HepG2 (cell line): ENCODE measurements at regions not wholly inside any gene's neighbourhood (a gene's known extent, or its start where the extent isn't known, plus 50 kb on each side); places are given as distances from the start of the nearest gene placed in this dataset.

Experiments used
- ATAC-seq: fragments of 200-7000 bp; cut with Tn5 transposase; 3 replicates; pipeline ENCODE4 v1.9.1; 2020; ENCODE audit warnings: mild to moderate bottlenecking, moderate library complexity
- BruUV-seq: library from RNA; stranded (reverse); fragments of 400-500 nt; replicated peaks from 2 replicates; lab custom pipeline; 2021; lab: Mats Ljungman, UMichigan
- CTCF ChIA-PET: fragments of 300-600 bp; formaldehyde crosslinking; extraction: SDS; loops from one replicate; lab custom pipeline; 2021; ENCODE audit warnings: low total read pairs, inconsistent platforms, low intra/inter-chr PET ratio; lab: Yijun Ruan, JAX
- POLR2A ChIA-PET: fragments of 350-600 bp; sonication (Branson Sonifier 250); formaldehyde crosslinking; loops from one replicate; lab custom pipeline; 2020; ENCODE audit warnings: antibody characterized with exemption, inconsistent platforms; lab: Yijun Ruan, JAX
- DNase-seq: peaks from one replicate; pipeline ENCODE4 v3.0.0-alpha.2; 2015; ENCODE audit warnings: low spot score
- FAIRE-seq: peaks from 3 replicates; lab custom pipeline; 2011; peaks lifted over from hg19 to GRCh38; lab: Jason Lieb, UNC
- H2AFZ ChIP-seq: one replicate; pipeline ENCODE4 v1.6.1; 2011; ENCODE audit warnings: low read length, inconsistent platforms
- H3K27ac ChIP-seq: fragments of 300-600 bp; 3 replicates; pipeline ENCODE4 v1.8.0; 2011; ENCODE audit warnings: mixed run types, mild to moderate bottlenecking, mixed read lengths, low read length, inconsistent platforms; ENCODE audit not compliant: insufficient read depth; ENCODE audit errors: extremely low read length
- H3K27me3 ChIP-seq, 2 experiments: fragments of 200-600 bp in 1 of 2; 2 replicates in 1 of 2; 3 replicates in 1 of 2; pipeline versions ENCODE4 v1.6.0 to v1.8.0; 2011; ENCODE audit warnings: low read length in 2 of 2, mild to moderate bottlenecking in 2 of 2, moderate library complexity in 2 of 2, inconsistent platforms in 1 of 2; ENCODE audit not compliant: insufficient read depth in 2 of 2, control insufficient read depth in 1 of 2
- H3K36me3 ChIP-seq, 2 experiments: fragments of 200-600 bp in 1 of 2; replicated peaks in 1 of 2; 2 replicates in 1 of 2; 3 replicates in 1 of 2; pipeline versions ENCODE4 v1.5.1 to v1.8.0; 2011; ENCODE audit warnings: low read length in 2 of 2, inconsistent platforms in 1 of 2; ENCODE audit not compliant: insufficient read depth in 2 of 2, control insufficient read depth in 1 of 2
- H3K4me1 ChIP-seq: 2 replicates; pipeline ENCODE4 v1.5.1; 2012; ENCODE audit warnings: low read length, inconsistent platforms; ENCODE audit not compliant: insufficient read depth
- H3K4me2 ChIP-seq: 2 replicates; pipeline ENCODE4 v1.6.0; 2011; ENCODE audit warnings: low read depth, low read length, inconsistent platforms
- H3K4me3 ChIP-seq, 3 experiments: fragments of 200-600 bp in 1 of 3; sonication (generic), shearing (Covaris generic) in 1 of 3; replicated peaks in 1 of 3; 2 replicates each; pipeline ENCODE4 v1.5.1; 2011 to 2016; ENCODE audit warnings: low read length in 3 of 3, inconsistent platforms in 2 of 3, low read depth in 2 of 3, mild to moderate bottlenecking in 2 of 3, control low read depth in 1 of 3, mixed read lengths in 1 of 3; ENCODE audit not compliant: insufficient read depth in 1 of 3
- H3K79me2 ChIP-seq: one replicate; pipeline ENCODE4 v1.6.1; 2011; ENCODE audit warnings: low read length, inconsistent platforms; ENCODE audit not compliant: insufficient read depth
- H3K9ac ChIP-seq: 2 replicates; pipeline ENCODE4 v1.6.0; 2011; ENCODE audit warnings: mild to moderate bottlenecking, low read depth, low read length, inconsistent platforms; ENCODE audit not compliant: insufficient read depth
- H3K9me3 ChIP-seq: 2 replicates; pipeline ENCODE4 v1.5.1; 2012; ENCODE audit warnings: mild to moderate bottlenecking, low read length
- H4K20me1 ChIP-seq: 2 replicates; pipeline ENCODE4 v1.6.0; 2011; ENCODE audit warnings: inconsistent platforms, mild to moderate bottlenecking, low read length, moderate library complexity; ENCODE audit not compliant: insufficient read depth
- PHF20 ChIP-seq: sonication (generic); formaldehyde crosslinking; IDR thresholded peaks from 2 replicates; pipeline ENCODE4 v1.5.0; 2020; ENCODE audit warnings: mild to moderate bottlenecking, missing genetic modification reagents
- ZNF879 ChIP-seq: sonication (generic); formaldehyde crosslinking; IDR thresholded peaks from 2 replicates; pipeline ENCODE4 v1.8.1; 2023; ENCODE audit warnings: missing genetic modification reagents
- WGBS: methylation state at CpG from one replicate; pipeline ENCODE4 v1.1.6; 2017; ENCODE audit warnings: low lambda C conversion rate; 5-methylcytosine and 5-hydroxymethylcytosine counted together
- in situ Hi-C: cut with HindIII; loops from 2 replicates; pipeline ENCODE4 v1.10.0; 2017; ENCODE audit warnings: low pct_unique_long_range_greater_than_20kb; ENCODE audit not compliant: extremely low pct_ligation_motif_present
- intact Hi-C: fragments of 100-400 bp; cut with micrococcal nuclease; formaldehyde crosslinking; loops from one replicate; pipeline ENCODE4 v1.10.0; 2022; ENCODE audit not compliant: unreplicated experiment
- TF ChIP-seq, protein P1 (sequence below): sonication (generic); formaldehyde crosslinking; IDR thresholded peaks from 2 replicates; pipeline ENCODE4 v1.5.1; 2020; ENCODE audit warnings: mild to moderate bottlenecking, missing genetic modification reagents, moderate library complexity

DNA sequence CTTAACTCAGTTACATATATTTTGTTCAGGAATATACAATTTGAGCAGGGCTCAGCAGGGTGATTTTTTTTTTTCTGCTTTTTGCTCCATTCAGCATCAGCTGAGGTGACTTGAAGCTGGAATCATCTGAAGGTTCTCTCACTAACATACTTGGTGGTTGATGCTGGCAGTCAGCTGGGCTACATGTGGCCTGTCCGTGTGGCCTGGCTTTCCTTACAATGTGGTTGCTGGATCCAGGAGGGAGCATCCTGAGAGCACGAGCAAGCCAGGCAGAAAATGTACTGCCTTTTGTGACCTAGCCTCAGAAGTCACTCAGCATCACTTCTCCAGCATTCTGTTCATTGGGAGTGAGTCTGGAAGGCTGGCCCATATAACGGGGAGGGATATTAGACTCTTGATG is 151.6 kb upstream of the E2F8 start:
- Histone ChIP-seq H3K4me2 (no peak overlapping the region), H3K4me3 (no peak overlapping the region), H3K9ac (no peak overlapping the region), H2AFZ (no peak overlapping the region), H3K9me3 (no peaks in the 10 kb centered on the region), H3K79me2 (no peaks in the 10 kb centered on the region), H3K27ac (no peak overlapping the region), H4K20me1 (no peaks in the 10 kb centered on the region), H3K36me3 (no peaks in the 10 kb centered on the region), H3K27me3 (peaks cover 3 to 4% of the 10 kb centered on the region in 2 experiments; a peak in 2 of 5 replicates), H3K4me1 (peaks cover 10% of the 10 kb centered on the region; the same call in 1 of the 2 replicates)
- BruUV-seq, result no TSS peak
- DNase-seq (no peak), FAIRE-seq (no peak), ATAC-seq (no peak)
- intact Hi-C loops (no loop called here), in situ Hi-C loops (no loop called here)
- WGBS, result 2% methylated on average over 3 of the region's 3 CpGs
- TF ChIP-seq ZNF879 (CRISPR knock-in tag), result no peak
- TF ChIP-seq, protein P1, sequence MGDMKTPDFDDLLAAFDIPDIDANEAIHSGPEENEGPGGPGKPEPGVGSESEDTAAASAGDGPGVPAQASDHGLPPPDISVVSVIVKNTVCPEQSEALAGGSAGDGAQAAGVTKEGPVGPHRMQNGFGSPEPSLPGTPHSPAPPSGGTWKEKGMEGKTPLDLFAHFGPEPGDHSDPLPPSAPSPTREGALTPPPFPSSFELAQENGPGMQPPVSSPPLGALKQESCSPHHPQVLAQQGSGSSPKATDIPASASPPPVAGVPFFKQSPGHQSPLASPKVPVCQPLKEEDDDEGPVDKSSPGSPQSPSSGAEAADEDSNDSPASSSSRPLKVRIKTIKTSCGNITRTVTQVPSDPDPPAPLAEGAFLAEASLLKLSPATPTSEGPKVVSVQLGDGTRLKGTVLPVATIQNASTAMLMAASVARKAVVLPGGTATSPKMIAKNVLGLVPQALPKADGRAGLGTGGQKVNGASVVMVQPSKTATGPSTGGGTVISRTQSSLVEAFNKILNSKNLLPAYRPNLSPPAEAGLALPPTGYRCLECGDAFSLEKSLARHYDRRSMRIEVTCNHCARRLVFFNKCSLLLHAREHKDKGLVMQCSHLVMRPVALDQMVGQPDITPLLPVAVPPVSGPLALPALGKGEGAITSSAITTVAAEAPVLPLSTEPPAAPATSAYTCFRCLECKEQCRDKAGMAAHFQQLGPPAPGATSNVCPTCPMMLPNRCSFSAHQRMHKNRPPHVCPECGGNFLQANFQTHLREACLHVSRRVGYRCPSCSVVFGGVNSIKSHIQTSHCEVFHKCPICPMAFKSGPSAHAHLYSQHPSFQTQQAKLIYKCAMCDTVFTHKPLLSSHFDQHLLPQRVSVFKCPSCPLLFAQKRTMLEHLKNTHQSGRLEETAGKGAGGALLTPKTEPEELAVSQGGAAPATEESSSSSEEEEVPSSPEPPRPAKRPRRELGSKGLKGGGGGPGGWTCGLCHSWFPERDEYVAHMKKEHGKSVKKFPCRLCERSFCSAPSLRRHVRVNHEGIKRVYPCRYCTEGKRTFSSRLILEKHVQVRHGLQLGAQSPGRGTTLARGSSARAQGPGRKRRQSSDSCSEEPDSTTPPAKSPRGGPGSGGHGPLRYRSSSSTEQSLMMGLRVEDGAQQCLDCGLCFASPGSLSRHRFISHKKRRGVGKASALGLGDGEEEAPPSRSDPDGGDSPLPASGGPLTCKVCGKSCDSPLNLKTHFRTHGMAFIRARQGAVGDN (CRISPR knock-in tag), result no peak
- ChIA-PET POLR2A (no interaction called here), CTCF (no interaction called here)

DNA sequence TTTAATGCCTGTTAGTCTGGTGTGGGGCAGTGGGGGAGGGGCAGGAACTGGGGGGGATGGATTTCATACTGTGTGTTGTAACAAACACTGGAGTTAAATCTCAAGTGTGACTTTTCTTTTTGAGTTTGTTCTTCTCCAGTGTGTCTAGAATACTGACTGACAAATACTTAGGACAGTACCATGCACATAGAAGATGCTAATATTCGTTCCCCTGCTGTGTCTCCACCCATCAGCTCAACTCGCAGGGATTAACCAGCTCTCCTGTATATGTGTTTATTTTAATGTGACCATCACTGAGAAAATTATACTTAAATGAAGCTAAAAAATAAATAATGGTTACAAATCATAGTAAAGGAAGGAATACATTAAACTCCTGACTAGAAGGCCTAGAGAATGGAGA is 150.9 kb upstream of the E2F8 start:
- intact Hi-C loops, result no loop called here
- no peak overlapping the region for H3K4me3 ChIP-seq
- H3K4me2 ChIP-seq, result no peak overlapping the region
- CTCF ChIA-PET, result no interaction called here
- no peaks in the 10 kb centered on the region for H4K20me1 ChIP-seq
- no peaks in the 10 kb centered on the region for H3K9me3 ChIP-seq
- peaks cover 3 to 4% of the 10 kb centered on the region in 2 experiments; a peak in 2 of 5 replicates for H3K27me3 ChIP-seq
- FAIRE-seq (no peak), DNase-seq (no peak), ATAC-seq (no peak)
- H3K36me3 ChIP-seq, result no peaks in the 10 kb centered on the region
- H3K9ac ChIP-seq, result no peak overlapping the region
- TF ChIP-seq PHF20 (CRISPR knock-in tag), result no peak
- in situ Hi-C loops, result no loop called here
- no peak overlapping the region for H2AFZ ChIP-seq
- H3K4me1 ChIP-seq, result peaks cover 10% of the 10 kb centered on the region; the same call in 1 of the 2 replicates
- WGBS, result 0% methylated on average over 2 of the region's 2 CpGs
- H3K27ac ChIP-seq, result no peak overlapping the region
- POLR2A ChIA-PET, result no interaction called here
- H3K79me2 ChIP-seq, result no peaks in the 10 kb centered on the region
- no TSS peak for BruUV-seq
